GM12865 (cell line): ENCODE measurements at regions not wholly inside any gene's neighbourhood (a gene's known extent, or its start where the extent isn't known, plus 50 kb on each side); places are given as distances from the start of the nearest gene placed in this dataset.

Experiments used
- DNase-seq: peaks from one replicate; pipeline ENCODE4 v3.0.0; 2010; ENCODE audit warnings: low read depth
- H3K4me3 ChIP-seq: 2 replicates; pipeline ENCODE4 v1.5.1; 2011; ENCODE audit warnings: mild to moderate bottlenecking, low read depth, low read length, control low read depth
- TF ChIP-seq, protein P1 (sequence below): IDR thresholded peaks from 2 replicates; pipeline ENCODE4 v1.5.1; 2011; ENCODE audit warnings: low read length, control low read depth, low read depth, inconsistent platforms; ENCODE audit not compliant: insufficient read depth; ENCODE audit errors: missing control alignments

DNA sequence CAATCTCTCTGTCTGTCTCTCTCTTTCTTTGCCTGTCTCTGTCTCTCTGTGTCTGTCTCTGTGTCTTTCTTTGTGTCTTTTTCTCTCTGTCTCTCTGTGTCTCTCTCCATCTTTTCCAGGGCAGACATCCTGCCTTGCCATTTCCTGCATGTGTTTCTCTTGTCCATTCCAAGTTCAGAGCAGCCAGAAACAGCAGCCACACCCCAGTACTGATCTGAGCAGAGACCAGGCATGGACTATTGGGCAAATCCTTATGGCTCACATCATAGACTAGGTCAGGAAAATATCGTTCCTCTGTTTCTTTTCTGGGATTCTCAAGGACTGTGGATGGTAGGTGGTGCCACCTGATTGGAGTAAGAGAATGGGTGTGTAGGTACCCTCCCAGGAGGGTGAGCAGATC is 95.8 kb downstream of the RAMP3 start:
- TF ChIP-seq, protein P1, sequence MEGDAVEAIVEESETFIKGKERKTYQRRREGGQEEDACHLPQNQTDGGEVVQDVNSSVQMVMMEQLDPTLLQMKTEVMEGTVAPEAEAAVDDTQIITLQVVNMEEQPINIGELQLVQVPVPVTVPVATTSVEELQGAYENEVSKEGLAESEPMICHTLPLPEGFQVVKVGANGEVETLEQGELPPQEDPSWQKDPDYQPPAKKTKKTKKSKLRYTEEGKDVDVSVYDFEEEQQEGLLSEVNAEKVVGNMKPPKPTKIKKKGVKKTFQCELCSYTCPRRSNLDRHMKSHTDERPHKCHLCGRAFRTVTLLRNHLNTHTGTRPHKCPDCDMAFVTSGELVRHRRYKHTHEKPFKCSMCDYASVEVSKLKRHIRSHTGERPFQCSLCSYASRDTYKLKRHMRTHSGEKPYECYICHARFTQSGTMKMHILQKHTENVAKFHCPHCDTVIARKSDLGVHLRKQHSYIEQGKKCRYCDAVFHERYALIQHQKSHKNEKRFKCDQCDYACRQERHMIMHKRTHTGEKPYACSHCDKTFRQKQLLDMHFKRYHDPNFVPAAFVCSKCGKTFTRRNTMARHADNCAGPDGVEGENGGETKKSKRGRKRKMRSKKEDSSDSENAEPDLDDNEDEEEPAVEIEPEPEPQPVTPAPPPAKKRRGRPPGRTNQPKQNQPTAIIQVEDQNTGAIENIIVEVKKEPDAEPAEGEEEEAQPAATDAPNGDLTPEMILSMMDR = no peak
- no peak for DNase-seq
- no peak overlapping the region for H3K4me3 ChIP-seq

- TF ChIP-seq, protein P1 = no peak
- H3K4me3 ChIP-seq = no peak overlapping the region
- no peak for DNase-seq
Measured at GRCh38 chr7:45255187-45255586, 97.6 kb downstream of the RAMP3 start.

GRCh38 chr7:45256309-45256708 is 98.7 kb downstream of the RAMP3 start:
- H3K4me3 ChIP-seq = no peak overlapping the region
- TF ChIP-seq, protein P1 = no peak
- no peak for DNase-seq

- no peak for DNase-seq
- no peak overlapping the region for H3K4me3 ChIP-seq
- TF ChIP-seq, protein P1 = no peak
Measured at GRCh38 chr7:45256775-45257174, 99.2 kb downstream of the RAMP3 start.

DNA sequence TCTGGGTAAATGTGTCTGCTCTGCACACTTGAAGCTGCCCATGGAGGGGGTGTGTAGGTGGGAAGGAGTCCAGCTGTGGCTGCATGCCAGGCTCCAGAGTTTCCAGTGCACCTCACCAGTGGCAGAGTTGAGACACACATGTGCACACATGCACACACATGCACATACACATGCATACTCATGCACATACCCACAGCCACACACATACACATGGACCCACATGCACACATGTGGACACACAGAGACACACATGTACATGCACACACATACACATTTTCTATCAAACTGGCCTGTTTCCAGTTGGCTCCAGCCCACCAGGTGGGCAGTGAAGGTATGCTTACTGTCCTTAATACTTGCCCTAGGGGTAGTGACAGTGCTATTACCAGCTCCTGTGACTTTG is 99.7 kb downstream of the RAMP3 start:
- no peak overlapping the region for H3K4me3 ChIP-seq
- TF ChIP-seq, protein P1 = no peak
- no peak for DNase-seq

DNA sequence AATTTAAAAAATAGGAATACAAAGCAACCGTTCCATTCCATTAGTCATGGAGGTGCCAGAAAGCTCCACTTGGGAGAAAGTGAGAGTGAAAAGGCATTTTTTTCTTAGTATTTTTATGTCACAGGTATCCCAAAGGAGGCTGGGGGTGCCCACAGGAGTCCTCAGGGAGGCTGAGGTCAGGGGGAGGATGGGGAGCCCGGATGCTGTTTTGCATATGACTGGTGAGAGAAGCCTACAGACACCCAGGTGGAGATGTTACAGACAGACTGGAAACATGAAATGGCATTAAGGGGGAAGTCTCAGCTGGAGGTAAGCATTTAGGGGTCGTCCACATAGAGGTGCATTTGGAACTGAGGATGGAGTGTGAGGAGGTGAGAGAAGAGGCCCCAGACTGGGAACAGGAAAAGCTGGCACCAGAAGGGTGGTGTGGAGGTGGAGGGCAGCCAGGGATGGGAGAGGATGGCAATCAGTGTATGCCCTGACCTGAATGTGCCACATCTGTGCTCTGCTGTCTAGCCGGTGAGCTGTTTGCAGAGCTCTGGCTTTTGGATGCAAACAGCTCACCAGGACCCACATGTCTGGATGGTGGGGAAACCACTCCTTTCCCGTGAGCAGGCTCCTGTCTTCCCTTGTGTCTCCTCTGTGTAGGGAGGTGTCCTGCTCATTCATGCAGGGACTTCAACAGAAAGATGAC is 101.1 kb downstream of the RAMP3 start:
- DNase-seq = peak; percentile 53
- no peak overlapping the region for H3K4me3 ChIP-seq
- TF ChIP-seq, protein P1 = no peak

DNA sequence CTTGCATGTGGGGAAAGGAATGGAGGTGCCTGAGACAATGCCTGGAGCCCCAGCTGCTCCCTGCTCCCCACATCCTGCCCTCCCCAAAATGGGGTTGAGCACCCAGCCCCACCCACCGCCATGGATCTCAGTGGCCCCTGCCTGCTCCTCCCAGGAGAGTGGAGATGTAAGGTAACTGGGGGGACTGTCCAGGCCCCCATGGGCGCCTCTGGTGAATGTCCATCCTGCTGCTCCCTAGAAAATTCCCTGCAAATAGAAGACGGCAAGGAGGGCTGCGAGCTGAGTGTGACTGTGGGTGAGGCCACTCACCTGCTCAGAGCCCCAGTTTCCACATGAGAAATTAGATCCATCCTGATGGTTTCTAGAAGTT is 101.6 kb downstream of the RAMP3 start:
- no peak for DNase-seq
- H3K4me3 ChIP-seq = no peak overlapping the region
- TF ChIP-seq, protein P1 = no peak
